SK-MEL-5 (cell line): ENCODE measurements at regions not wholly inside any gene's neighbourhood (a gene's known extent, or its start where the extent isn't known, plus 50 kb on each side); places are given as distances from the start of the nearest gene placed in this dataset.
"Not testable (repeated sequence)": the region's sequence is repeated elsewhere in the genome, so short reads cannot be mapped to it uniquely, and the experiment has no call there.

Experiments
- DNase-seq: peaks from one replicate; pipeline ENCODE4 v3.0.0-alpha.2; 2016; ENCODE audit warnings: low read depth, low spot score
- in situ Hi-C: cut with HindIII; loops from 2 replicates; pipeline ENCODE4 v1.10.0; 2016; ENCODE audit warnings: low sequenced_read_pairs, high pct_unique_total_duplicates, low pct_unique_long_range_greater_than_20kb

- in situ Hi-C loops: no loop called here
- no peak for DNase-seq
These were observed 79.3 kb upstream of the MAP3K1 start for GRCh38 chr5:56735849-56736641.

- in situ Hi-C loops: no loop called here
- DNase-seq: no peak
These were observed 81.2 kb upstream of the MAP3K1 start for GRCh38 chr5:56734091-56734694.

GRCh38 chr5:56733580-56733979 lies 81.8 kb upstream of the MAP3K1 start:
- DNase-seq: no peak
- in situ Hi-C loops: no loop called here

GRCh38 chr5:56732121-56732520 lies 83.2 kb upstream of the MAP3K1 start:
- in situ Hi-C loops: no loop called here
- DNase-seq: no peak

- DNase-seq, in situ Hi-C loops: not testable (repeated sequence)
These were observed 83.9 kb upstream of the MAP3K1 start for GRCh38 chr5:56731473-56731872.

- no peak for DNase-seq
- in situ Hi-C loops: no loop called here
These were observed 85.9 kb upstream of the MAP3K1 start for GRCh38 chr5:56729488-56729887.

- in situ Hi-C loops: no loop called here
- peak; percentile 74 for DNase-seq
These were observed 89.5 kb upstream of the MAP3K1 start for GRCh38 chr5:56725711-56726411.

- DNase-seq, in situ Hi-C loops: not testable (repeated sequence)
These were observed 90.5 kb upstream of the MAP3K1 start for GRCh38 chr5:56724857-56725256.

GRCh38 chr5:56722317-56722716 lies 93.0 kb upstream of the MAP3K1 start:
- in situ Hi-C loops: no loop called here
- no peak for DNase-seq

- no peak for DNase-seq
- in situ Hi-C loops: no loop called here
These were observed 97.9 kb upstream of the MAP3K1 start for GRCh38 chr5:56717253-56717987.

- no peak for DNase-seq
- in situ Hi-C loops: no loop called here
These were observed 99.4 kb upstream of the MAP3K1 start for GRCh38 chr5:56715986-56716385.

- DNase-seq: peak; percentile 34
- in situ Hi-C loops: no loop called here
These were observed 102.3 kb upstream of the MAP3K1 start for GRCh38 chr5:56712895-56713591.

- in situ Hi-C loops: no loop called here
- DNase-seq: peak; percentile 97
These were observed 104.3 kb upstream of the MAP3K1 start for GRCh38 chr5:56710826-56711590.

GRCh38 chr5:56706504-56706903 lies 108.8 kb upstream of the MAP3K1 start:
- in situ Hi-C loops: no loop called here
- DNase-seq: no peak

GRCh38 chr5:56705217-56705616 lies 110.1 kb upstream of the MAP3K1 start:
- in situ Hi-C loops: no loop called here
- DNase-seq: no peak

- DNase-seq: no peak
- in situ Hi-C loops: no loop called here
These were observed 111.4 kb upstream of the MAP3K1 start for GRCh38 chr5:56703952-56704351.

GRCh38 chr5:56700711-56701110 lies 114.6 kb upstream of the MAP3K1 start:
- DNase-seq: no peak
- in situ Hi-C loops: no loop called here
